Small intestine (tissue), 7 donors: ENCODE measurements at regions not wholly inside any gene's neighbourhood (a gene's known extent, or its start where the extent isn't known, plus 50 kb on each side); places are given as distances from the start of the nearest gene placed in this dataset.

Source experiments
- DNase-seq, 2 donors: peaks; one replicate each; pipeline versions ENCODE4 v3.0.0 to v3.0.0-alpha.2; 2013
- FAIRE-seq: peaks from 2 replicates; lab custom pipeline; 2012; peaks lifted over from hg19 to GRCh38; lab: Jason Lieb, UNC
- H3K27ac ChIP-seq, 3 donors: one replicate each; pipeline ENCODE4 v1.5.1; 2013; ENCODE audit warnings: low read length in 2 of 3, mild to moderate bottlenecking in 2 of 3, control low read depth in 1 of 3, inconsistent platforms in 1 of 3, low read depth in 1 of 3, moderate library complexity in 1 of 3
- H3K27me3 ChIP-seq, 3 donors: one replicate each; pipeline ENCODE4 v1.6.1; 2013; ENCODE audit warnings: low read length in 3 of 3, inconsistent platforms in 1 of 3; ENCODE audit not compliant: control insufficient read depth in 3 of 3, insufficient read depth in 3 of 3
- H3K36me3 ChIP-seq, 3 donors: one replicate each; pipeline ENCODE4 v1.6.1; 2013; ENCODE audit warnings: low read length in 3 of 3, inconsistent platforms in 1 of 3, low read depth in 1 of 3, mild to moderate bottlenecking in 1 of 3, moderate library complexity in 1 of 3; ENCODE audit not compliant: control insufficient read depth in 3 of 3, insufficient read depth in 2 of 3
- H3K4me1 ChIP-seq, 3 donors: one replicate each; pipeline ENCODE4 v1.6.1; 2013; ENCODE audit warnings: low read length in 2 of 3, inconsistent platforms in 1 of 3, low read depth in 1 of 3, mild to moderate bottlenecking in 1 of 3, moderate library complexity in 1 of 3; ENCODE audit not compliant: control insufficient read depth in 3 of 3, insufficient read depth in 2 of 3
- H3K4me3 ChIP-seq, 3 donors: one replicate each; pipeline ENCODE4 v1.5.1; 2013; ENCODE audit warnings: low read length in 3 of 3, control low read depth in 1 of 3, inconsistent platforms in 1 of 3, low read depth in 1 of 3, mild to moderate bottlenecking in 1 of 3, moderate library complexity in 1 of 3
- H3K9me3 ChIP-seq, 2 donors: one replicate each; pipeline ENCODE4 v1.6.1; 2013; ENCODE audit warnings: low read depth in 1 of 2, low read length in 1 of 2; ENCODE audit not compliant: control insufficient read depth in 2 of 2, insufficient read depth in 1 of 2
- WGBS, 3 donors: extraction: QIAGEN DNeasy Blood & Tissue Kit; methylation state at CpG; one replicate each; pipeline ENCODE4 v1.1.7; 2013; 5-methylcytosine and 5-hydroxymethylcytosine counted together
- donor health status: healthy with polysubstance abuse.
- donor health status: control.
- donor health status: control.
- donor health status: Bipolar disorder and iron deficiency.
- donor health status: healthy.

DNA sequence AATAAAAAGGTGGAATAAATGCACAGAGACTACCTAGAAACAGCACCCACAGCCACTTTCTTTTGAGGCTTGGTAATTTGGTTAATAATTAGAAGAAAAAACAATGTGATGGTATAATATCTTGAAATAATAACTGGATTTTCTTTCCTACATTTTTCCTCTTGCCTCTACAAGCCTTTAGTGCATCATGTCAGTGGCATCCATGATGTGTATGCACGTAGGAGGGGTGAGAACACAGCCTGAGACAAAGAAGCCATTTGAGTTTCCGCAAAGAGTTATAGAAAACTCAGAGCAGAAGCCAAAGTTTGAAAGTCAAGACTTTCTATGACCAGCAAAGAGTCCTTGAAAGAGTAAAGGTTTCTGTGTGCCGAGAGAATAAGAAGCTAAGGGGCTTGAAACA lies 461.3 kb downstream of the BCOR start:
- DNase-seq (no peak), FAIRE-seq (no peak)
- peaks cover 0 to 8% of the 10 kb centered on the region in 2 donors for H3K9me3 ChIP-seq
- no peak overlapping the region for H3K27ac ChIP-seq
- 78 to 89% (median 83%) methylated on average over 3 of the region's 3 CpGs for WGBS, 3 donors
- no peaks in the 10 kb centered on the region for H3K27me3 ChIP-seq
- no peaks in the 10 kb centered on the region for H3K4me1 ChIP-seq
- no peaks in the 10 kb centered on the region for H3K36me3 ChIP-seq
- H3K4me3 ChIP-seq: no peak overlapping the region

- no peak overlapping the region for H3K4me3 ChIP-seq
- 53 to 73% (median 58%) methylated on average over 2 of the region's 2 CpGs for WGBS, 3 donors
- no peaks in the 10 kb centered on the region for H3K27me3 ChIP-seq
- DNase-seq (no peak), FAIRE-seq (no peak)
- H3K27ac ChIP-seq: no peak overlapping the region
- no peaks in the 10 kb centered on the region for H3K4me1 ChIP-seq
- peaks cover 0 to 8% of the 10 kb centered on the region in 2 donors for H3K9me3 ChIP-seq
- no peaks in the 10 kb centered on the region for H3K36me3 ChIP-seq
These were observed 459.2 kb downstream of the BCOR start for GRCh38 chrX:39638526-39638925.

DNA sequence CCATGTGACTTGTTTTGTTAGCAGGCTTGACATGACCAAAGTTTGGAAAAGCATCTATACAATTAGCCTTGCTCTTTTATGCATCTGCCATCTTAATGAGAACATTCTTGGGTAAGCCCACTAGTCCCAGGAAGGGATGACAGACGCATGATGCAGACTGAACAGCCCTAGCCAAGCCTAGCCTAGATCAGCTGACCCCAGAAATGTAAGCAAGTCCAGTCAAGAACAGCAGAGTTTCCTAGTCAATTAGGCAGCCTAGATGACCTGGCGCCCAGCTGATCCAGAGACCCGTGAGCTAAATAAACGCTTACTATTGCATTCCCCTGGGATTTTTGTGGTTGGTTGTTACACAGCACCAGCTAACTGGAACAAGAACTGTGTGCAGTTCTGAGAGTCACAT lies 457.9 kb downstream of the BCOR start:
- no peak overlapping the region for H3K27ac ChIP-seq
- no peak overlapping the region for H3K4me3 ChIP-seq
- no peaks in the 10 kb centered on the region for H3K27me3 ChIP-seq
- no peaks in the 10 kb centered on the region for H3K4me1 ChIP-seq
- DNase-seq (no peak), FAIRE-seq (no peak)
- peaks cover 0 to 8% of the 10 kb centered on the region in 2 donors for H3K9me3 ChIP-seq
- no peaks in the 10 kb centered on the region for H3K36me3 ChIP-seq
- 77 to 93% (median 88%) methylated on average over 4 of the region's 4 CpGs for whole genome bisulfite sequencing, 3 donors

- Histone ChIP-seq H3K27ac (no peak overlapping the region), H3K4me3 (no peak overlapping the region), H3K4me1 (no peaks in the 10 kb centered on the region), H3K9me3 (peaks cover 0 to 5% of the 10 kb centered on the region in 2 donors), H3K27me3 (no peaks in the 10 kb centered on the region), H3K36me3 (no peaks in the 10 kb centered on the region)
- FAIRE-seq: no peak
- 82 to 89% (median 88%) methylated on average over 2 of the region's 2 CpGs for WGBS, 3 donors
- DNase-seq: no peak
These were observed 456.9 kb downstream of the BCOR start for GRCh38 chrX:39640866-39641265.

GRCh38 chrX:39642071-39642470 lies 455.7 kb downstream of the BCOR start:
- Histone ChIP-seq H3K9me3 (peaks cover 0 to 5% of the 10 kb centered on the region in 2 donors), H3K4me3 (no peak overlapping the region), H3K27ac (no peak overlapping the region), H3K27me3 (no peaks in the 10 kb centered on the region), H3K4me1 (no peaks in the 10 kb centered on the region), H3K36me3 (no peaks in the 10 kb centered on the region)
- peak in 1 of 2 donors; percentile 5 for DNase-seq
- WGBS, 3 donors: 12 to 43% (median 24%) methylated on average over 10 of the region's 10 CpGs
- no peak for FAIRE-seq

DNA sequence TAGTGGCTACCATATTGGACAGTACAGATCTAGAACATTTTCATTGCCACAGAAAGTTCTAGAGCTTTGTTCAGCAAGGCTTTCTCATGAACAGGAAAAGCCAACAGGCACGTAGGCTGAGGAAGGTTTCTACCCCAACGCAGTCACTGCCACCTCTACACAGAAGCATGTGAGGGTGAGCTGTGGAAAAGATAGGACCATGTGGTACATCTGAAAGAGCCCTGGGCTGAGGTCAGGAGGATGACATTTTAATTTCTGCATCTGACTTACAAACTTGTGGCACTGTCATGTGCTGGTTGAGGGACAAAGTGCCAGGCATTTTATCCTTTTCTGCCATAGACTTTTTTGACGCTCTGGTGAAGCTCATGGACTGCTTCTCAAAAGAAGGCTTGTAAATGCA lies 454.2 kb downstream of the BCOR start:
- FAIRE-seq: no peak
- Histone ChIP-seq H3K4me3 (no peak overlapping the region), H3K27ac (no peak overlapping the region), H3K4me1 (no peaks in the 10 kb centered on the region), H3K27me3 (no peaks in the 10 kb centered on the region), H3K9me3 (peaks cover 0 to 5% of the 10 kb centered on the region in 2 donors), H3K36me3 (no peaks in the 10 kb centered on the region)
- DNase-seq: no peak
- WGBS, 3 donors: 78 to 91% (median 90%) methylated on average over 3 of the region's 3 CpGs

GRCh38 chrX:39645178-39645895 lies 452.4 kb downstream of the BCOR start:
- Histone ChIP-seq H3K36me3 (no peaks in the 10 kb centered on the region), H3K4me3 (no peak overlapping the region), H3K4me1 (no peaks in the 10 kb centered on the region), H3K9me3 (no peaks in the 10 kb centered on the region), H3K27ac (peak overlapping the region in 2 of 3 donors; percentile 17 to 61), H3K27me3 (no peaks in the 10 kb centered on the region)
- DNase-seq (no peak), FAIRE-seq (no peak)
- WGBS, 3 donors: 60 to 88% (median 75%) methylated on average over 18 to 21 of the region's 21 CpGs

DNA sequence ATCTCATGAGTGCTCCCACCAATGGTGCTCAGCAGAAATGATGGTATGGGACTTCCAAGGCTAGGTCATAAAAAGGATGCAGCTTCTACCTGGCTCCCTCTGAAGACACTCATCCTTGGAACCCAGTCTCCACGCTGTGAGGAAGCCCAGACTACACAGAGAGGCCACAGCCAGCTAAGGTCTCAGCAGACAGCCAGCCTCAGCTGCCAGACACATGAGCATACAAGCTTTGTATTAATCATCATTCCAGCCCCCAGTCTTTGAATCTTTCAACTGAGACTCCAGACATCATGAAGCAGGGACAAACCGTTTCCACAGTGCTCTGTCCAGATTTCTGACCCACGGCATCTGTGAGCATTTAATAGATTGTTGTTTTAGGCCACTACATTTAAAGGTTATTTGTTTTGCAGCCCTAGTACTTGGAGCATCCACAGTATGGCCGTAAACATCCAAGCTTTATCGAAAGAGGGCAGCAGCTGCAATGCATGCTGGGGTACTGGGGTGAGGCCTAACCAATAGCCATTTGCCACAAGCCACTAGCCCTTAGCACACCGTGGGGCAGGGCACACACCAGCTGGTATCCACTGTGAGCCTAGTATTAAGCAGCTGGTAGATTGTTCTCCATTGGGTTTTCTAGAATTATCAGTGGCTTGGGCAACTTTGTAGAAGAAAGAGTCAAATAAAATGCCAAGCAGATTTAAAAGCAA lies 449.1 kb downstream of the BCOR start:
- peaks cover 0 to 7% (median 0%) of the 10 kb centered on the region in 3 donors for H3K27me3 ChIP-seq
- no peaks in the 10 kb centered on the region for H3K9me3 ChIP-seq
- no peak overlapping the region for H3K27ac ChIP-seq
- DNase-seq (no peak), FAIRE-seq (no peak)
- WGBS, 3 donors: 76 to 87% (median 85%) methylated on average over 6 of the region's 6 CpGs
- no peaks in the 10 kb centered on the region for H3K4me1 ChIP-seq
- H3K36me3 ChIP-seq: no peaks in the 10 kb centered on the region
- H3K4me3 ChIP-seq: no peak overlapping the region
